GM12892 (cell line): ENCODE measurements at regions not wholly inside any gene's neighbourhood (a gene's known extent, or its start where the extent isn't known, plus 50 kb on each side); places are given as distances from the start of the nearest gene placed in this dataset.

Source experiments
- POLR2A ChIP-seq: IDR thresholded peaks from 2 replicates; pipeline ENCODE4 v1.6.1; 2011; ENCODE audit warnings: low read depth, low read length, control low read depth
- POLR2AphosphoS5 ChIP-seq: IDR thresholded peaks from 2 replicates; pipeline ENCODE4 v1.6.1; 2011; ENCODE audit warnings: low read depth, low read length, control low read depth
- TAF1 ChIP-seq: IDR thresholded peaks from 2 replicates; pipeline ENCODE4 v1.6.1; 2011; ENCODE audit warnings: low read depth, mild to moderate bottlenecking, control low read depth, low read length, borderline replicate concordance

DNA sequence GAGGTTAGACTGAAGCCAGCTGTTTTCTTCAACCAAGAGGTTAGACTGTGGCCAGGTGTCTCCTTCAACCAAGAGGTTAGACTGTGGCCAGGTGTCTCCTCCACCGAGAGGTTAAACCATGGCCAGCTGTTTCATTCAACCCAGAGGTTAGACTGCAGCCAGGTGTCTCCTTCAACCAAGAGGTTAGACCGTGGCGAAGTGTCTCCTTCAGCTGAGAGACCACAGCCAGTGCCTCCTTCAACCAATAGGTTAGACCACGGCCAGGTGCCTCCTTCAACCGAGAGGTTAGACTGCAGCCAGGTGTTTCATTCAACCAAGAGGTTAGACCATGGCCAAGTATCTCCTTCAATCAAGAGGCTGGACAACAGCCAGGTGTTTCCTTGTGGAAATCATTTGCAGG, 498.1 kb downstream of the TBC1D22A start:
- no peak for TF ChIP-seq POLR2A
- TF ChIP-seq POLR2AphosphoS5, result no peak
- TF ChIP-seq TAF1, result no peak
